ENCODE measurements at regions not wholly inside any gene's neighbourhood (a gene's known extent, or its start where the extent isn't known, plus 50 kb on each side); places are given as distances from the start of the nearest gene placed in this dataset.

GRCh38 chr2:6294791-6295190 is 570.9 kb downstream of the CMPK2 start:
- WGBS = 75% methylated on average over 2 of the region's 2 CpGs
- Histone ChIP-seq H3K27ac (no peak overlapping the region), H3K4me3 (no peak overlapping the region), H3K27me3 (no peaks in the 10 kb centered on the region), H3K4me1 (no peaks in the 10 kb centered on the region), H3K36me3 (no peaks in the 10 kb centered on the region), H3K9me3 (no peaks in the 10 kb centered on the region)
- no peak for DNase-seq (ENCODE audit: low spot score in 2 of 2)
- TF ChIP-seq POLR2A (IDR thresholded peaks at IDR 0.05) (no peak), POLR2AphosphoS5 (IDR thresholded peaks at IDR 0.05) (no peak), EP300 (IDR thresholded peaks at IDR 0.05) (no peak), CTCF (IDR thresholded peaks at IDR 0.05) (no peak)

DNA sequence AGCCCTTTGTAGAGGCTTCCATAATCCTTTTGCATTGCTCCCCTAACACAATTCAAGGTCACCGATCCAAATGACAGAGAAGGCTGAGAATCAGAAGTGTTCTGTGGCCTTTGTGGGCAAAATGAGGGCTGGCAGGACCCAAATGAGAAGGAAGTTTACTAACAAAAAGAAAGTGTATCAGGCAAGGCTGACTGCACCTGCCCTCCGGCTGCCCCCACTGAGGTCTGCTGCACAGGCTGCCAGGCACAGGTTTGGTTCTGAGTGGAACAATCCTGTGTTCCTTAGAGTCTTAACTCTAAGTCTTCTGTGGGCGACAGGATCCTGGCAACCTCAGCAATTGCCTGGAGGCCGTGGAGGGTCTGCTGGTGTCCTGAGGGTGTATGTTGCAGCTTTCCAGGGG is 568.5 kb downstream of the CMPK2 start:
- H3K4me3 ChIP-seq = no peak overlapping the region
- H3K27me3 ChIP-seq = no peaks in the 10 kb centered on the region
- H3K4me1 ChIP-seq = no peaks in the 10 kb centered on the region
- no peak for DNase-seq (ENCODE audit: low spot score in 2 of 2)
- TF ChIP-seq POLR2AphosphoS5 (IDR thresholded peaks at IDR 0.05) = no peak
- H3K36me3 ChIP-seq = no peaks in the 10 kb centered on the region
- H3K27ac ChIP-seq = no peak overlapping the region
- 95% methylated on average over 4 of the region's 4 CpGs for WGBS
- no peaks in the 10 kb centered on the region for H3K9me3 ChIP-seq

DNA sequence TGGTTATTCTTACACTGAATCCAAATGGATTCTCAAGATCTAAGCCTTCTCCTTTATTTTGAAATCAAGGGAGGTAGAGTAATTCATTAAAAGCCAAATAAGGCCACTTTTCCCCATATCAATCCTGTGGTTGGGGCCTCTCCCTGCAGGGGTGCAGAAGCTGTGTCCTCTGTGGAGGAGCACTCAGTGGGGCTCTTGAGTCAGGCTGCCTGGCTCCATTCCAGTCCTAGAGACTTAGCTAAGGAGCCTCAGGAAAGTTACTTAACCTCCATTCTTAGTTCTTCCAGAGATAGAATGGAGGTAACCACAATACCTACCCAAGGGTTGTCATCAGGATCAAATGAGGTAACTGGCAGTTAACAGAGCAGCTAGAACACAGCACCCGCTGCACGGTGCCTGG is 564.3 kb downstream of the CMPK2 start:
- no peak for TF ChIP-seq EP300 (IDR thresholded peaks at IDR 0.05)
- TF ChIP-seq POLR2AphosphoS5 (IDR thresholded peaks at IDR 0.05) = no peak
- TF ChIP-seq CTCF (IDR thresholded peaks at IDR 0.05) = no peak
- no peak for TF ChIP-seq POLR2A (IDR thresholded peaks at IDR 0.05)
- no peaks in the 10 kb centered on the region for H3K9me3 ChIP-seq
- H3K27me3 ChIP-seq = no peaks in the 10 kb centered on the region
- H3K27ac ChIP-seq = no peak overlapping the region
- no peak for DNase-seq (ENCODE audit: low spot score in 2 of 2)
- H3K36me3 ChIP-seq = no peaks in the 10 kb centered on the region
- H3K4me1 ChIP-seq = no peaks in the 10 kb centered on the region
- H3K4me3 ChIP-seq = no peak overlapping the region
- WGBS = 93% methylated on average over 2 of the region's 2 CpGs

- H3K4me3 ChIP-seq = no peak overlapping the region
- no peak for DNase-seq (ENCODE audit: low spot score in 2 of 2)
- no peaks in the 10 kb centered on the region for H3K36me3 ChIP-seq
- no peak for TF ChIP-seq EP300 (IDR thresholded peaks at IDR 0.05)
- no peak for TF ChIP-seq POLR2A (IDR thresholded peaks at IDR 0.05)
- TF ChIP-seq CTCF (IDR thresholded peaks at IDR 0.05) = no peak
- TF ChIP-seq POLR2AphosphoS5 (IDR thresholded peaks at IDR 0.05) = no peak
- no peaks in the 10 kb centered on the region for H3K4me1 ChIP-seq
- WGBS = 83% methylated on average over 2 of the region's 2 CpGs
- peaks cover 3% of the 10 kb centered on the region for H3K27me3 ChIP-seq
- no peak overlapping the region for H3K27ac ChIP-seq
- H3K9me3 ChIP-seq = peaks cover 6% of the 10 kb centered on the region
Measured at GRCh38 chr2:6308986-6309385, 556.7 kb downstream of the CMPK2 start.

GRCh38 chr2:6309415-6310255 is 556.1 kb downstream of the CMPK2 start:
- 71% methylated on average over 9 of the region's 9 CpGs for whole genome bisulfite sequencing
- no peaks in the 10 kb centered on the region for H3K4me1 ChIP-seq
- peaks cover 3% of the 10 kb centered on the region for H3K27me3 ChIP-seq
- H3K36me3 ChIP-seq = no peaks in the 10 kb centered on the region
- DNase-seq (ENCODE audit: low spot score in 2 of 2) = no peak
- TF ChIP-seq EP300 (IDR thresholded peaks at IDR 0.05) = no peak
- no peak for TF ChIP-seq CTCF (IDR thresholded peaks at IDR 0.05)
- TF ChIP-seq POLR2A (IDR thresholded peaks at IDR 0.05) = no peak
- no peak for TF ChIP-seq POLR2AphosphoS5 (IDR thresholded peaks at IDR 0.05)
- H3K4me3 ChIP-seq = no peak overlapping the region
- H3K27ac ChIP-seq = no peak overlapping the region
- H3K9me3 ChIP-seq = peaks cover 6% of the 10 kb centered on the region
